ENCODE measurements at regions not wholly inside any gene's neighbourhood (a gene's known extent, or its start where the extent isn't known, plus 50 kb on each side); places are given as distances from the start of the nearest gene placed in this dataset.

- no peak for TF ChIP-seq CTCF (IDR thresholded peaks at IDR 0.05; ENCODE audit: unreplicated experiment in 3 of 3)
- H3K27ac Mint-ChIP-seq, result no peak overlapping the region
- peaks cover 2% of the 10 kb centered on the region for H3K9me3 Mint-ChIP-seq
- no peaks in the 10 kb centered on the region for H3K36me3 Mint-ChIP-seq (ENCODE audit: low read depth)
- H3K4me1 Mint-ChIP-seq, result no peaks in the 10 kb centered on the region
- no peak overlapping the region for H3K4me3 Mint-ChIP-seq
- H3K27me3 Mint-ChIP-seq (ENCODE audit: low read depth), result peaks cover 8% of the 10 kb centered on the region
Measured at GRCh38 chrX:125621588-125621927, 301.9 kb downstream of the TEX13C start.

- Mint-ChIP-seq H3K27me3 (ENCODE audit: low read depth) (peaks cover 8% of the 10 kb centered on the region), H3K4me1 (no peaks in the 10 kb centered on the region), H3K9me3 (no peaks in the 10 kb centered on the region), H3K27ac (no peak overlapping the region), H3K36me3 (ENCODE audit: low read depth) (no peaks in the 10 kb centered on the region), H3K4me3 (no peak overlapping the region)
- no peak for TF ChIP-seq CTCF (IDR thresholded peaks at IDR 0.05; ENCODE audit: unreplicated experiment in 3 of 3)
Measured at GRCh38 chrX:125622899-125623298, 303.2 kb downstream of the TEX13C start.

- no peak for TF ChIP-seq CTCF (IDR thresholded peaks at IDR 0.05; ENCODE audit: unreplicated experiment in 3 of 3)
- Mint-ChIP-seq H3K9me3 (no peaks in the 10 kb centered on the region), H3K4me3 (no peak overlapping the region), H3K27ac (no peak overlapping the region), H3K4me1 (no peaks in the 10 kb centered on the region), H3K27me3 (ENCODE audit: low read depth) (no peaks in the 10 kb centered on the region), H3K36me3 (ENCODE audit: low read depth) (no peaks in the 10 kb centered on the region)
Measured at GRCh38 chrX:125627676-125628075, 308.0 kb downstream of the TEX13C start.

GRCh38 chrX:125628435-125628834, 308.8 kb downstream of the TEX13C start:
- no peak for TF ChIP-seq CTCF (IDR thresholded peaks at IDR 0.05; ENCODE audit: unreplicated experiment in 3 of 3)
- Mint-ChIP-seq H3K27me3 (ENCODE audit: low read depth) (no peaks in the 10 kb centered on the region), H3K4me3 (no peak overlapping the region), H3K9me3 (no peaks in the 10 kb centered on the region), H3K36me3 (ENCODE audit: low read depth) (no peaks in the 10 kb centered on the region), H3K4me1 (no peaks in the 10 kb centered on the region), H3K27ac (no peak overlapping the region)

GRCh38 chrX:125641405-125641804, 321.7 kb downstream of the TEX13C start:
- H3K9me3 Mint-ChIP-seq, result peaks cover 9% of the 10 kb centered on the region
- TF ChIP-seq CTCF (IDR thresholded peaks at IDR 0.05; ENCODE audit: unreplicated experiment in 3 of 3), result no peak
- H3K27me3 Mint-ChIP-seq (ENCODE audit: low read depth), result no peaks in the 10 kb centered on the region
- no peak overlapping the region for H3K4me3 Mint-ChIP-seq
- no peaks in the 10 kb centered on the region for H3K4me1 Mint-ChIP-seq
- no peak overlapping the region for H3K27ac Mint-ChIP-seq
- H3K36me3 Mint-ChIP-seq (ENCODE audit: low read depth), result no peaks in the 10 kb centered on the region

GRCh38 chrX:125646195-125646594, 326.5 kb downstream of the TEX13C start:
- no peak overlapping the region for H3K4me3 Mint-ChIP-seq
- no peaks in the 10 kb centered on the region for H3K36me3 Mint-ChIP-seq (ENCODE audit: low read depth)
- no peaks in the 10 kb centered on the region for H3K27me3 Mint-ChIP-seq (ENCODE audit: low read depth)
- H3K4me1 Mint-ChIP-seq, result no peaks in the 10 kb centered on the region
- peaks cover 6% of the 10 kb centered on the region for H3K9me3 Mint-ChIP-seq
- TF ChIP-seq CTCF (IDR thresholded peaks at IDR 0.05; ENCODE audit: unreplicated experiment in 3 of 3), result no peak
- no peak overlapping the region for H3K27ac Mint-ChIP-seq
